Upper lobe of right lung (tissue), 1 donor: ENCODE measurements at regions not wholly inside any gene's neighbourhood (a gene's known extent, or its start where the extent isn't known, plus 50 kb on each side); places are given as distances from the start of the nearest gene placed in this dataset.

Experiments
- ATAC-seq: fragments of 200-7000 bp; cut with Tn5 transposase; one replicate; pipeline ENCODE4 v1.9.1; 2020; ENCODE audit warnings: mild to moderate bottlenecking, moderate library complexity
- DNase-seq: peaks from one replicate; pipeline ENCODE4 v3.0.0-alpha.2; 2020
- H3K27ac ChIP-seq: fragments of 200-600 bp; one replicate; pipeline ENCODE4 v1.8.0; 2022
- H3K27me3 ChIP-seq: fragments of 200-600 bp; one replicate; pipeline ENCODE4 v1.8.0; 2022; ENCODE audit warnings: mild to moderate bottlenecking
- H3K36me3 ChIP-seq: fragments of 200-600 bp; one replicate; pipeline ENCODE4 v1.8.0; 2022
- H3K4me1 ChIP-seq: fragments of 200-600 bp; one replicate; pipeline ENCODE4 v1.8.0; 2022
- H3K4me3 ChIP-seq: fragments of 200-600 bp; one replicate; pipeline ENCODE4 v1.8.0; 2022; ENCODE audit warnings: mild to moderate bottlenecking
- H3K9me3 ChIP-seq: fragments of 200-600 bp; one replicate; pipeline ENCODE4 v1.8.0; 2022
- CTCF ChIP-seq: fragments of 200-600 bp; IDR thresholded peaks from one replicate; pipeline ENCODE4 v1.8.0; 2022; ENCODE audit warnings: antibody characterized with exemption
- intact Hi-C: fragments of 100-400 bp; cut with DNase I; formaldehyde crosslinking; loops from one replicate; pipeline ENCODE4 v1.11.0; 2022
- donor health status: DM: no; HTN: yes; CAD: no; lungs with severe emphysema.

GRCh38 chr22:47967831-47968230 lies 1205.4 kb downstream of the TBC1D22A start:
- Histone ChIP-seq H3K4me1 (no peaks in the 10 kb centered on the region), H3K9me3 (no peaks in the 10 kb centered on the region), H3K36me3 (no peaks in the 10 kb centered on the region), H3K4me3 (no peak overlapping the region), H3K27me3 (no peaks in the 10 kb centered on the region), H3K27ac (no peak overlapping the region)
- DNase-seq (no peak), ATAC-seq (no peak)
- TF ChIP-seq CTCF, result no peak
- intact Hi-C loops, result no loop called here

GRCh38 chr22:47966316-47966715 lies 1203.9 kb downstream of the TBC1D22A start:
- no peak for TF ChIP-seq CTCF
- ATAC-seq, result no peak
- no peak for DNase-seq
- Histone ChIP-seq H3K27ac (no peak overlapping the region), H3K27me3 (no peaks in the 10 kb centered on the region), H3K9me3 (no peaks in the 10 kb centered on the region), H3K4me3 (no peak overlapping the region), H3K36me3 (no peaks in the 10 kb centered on the region), H3K4me1 (no peaks in the 10 kb centered on the region)
- intact Hi-C loops, result no loop called here

- Histone ChIP-seq H3K27ac (no peak overlapping the region), H3K27me3 (no peaks in the 10 kb centered on the region), H3K36me3 (no peaks in the 10 kb centered on the region), H3K4me1 (no peaks in the 10 kb centered on the region), H3K9me3 (no peaks in the 10 kb centered on the region), H3K4me3 (no peak overlapping the region)
- intact Hi-C loops, result no loop called here
- DNase-seq, result no peak
- no peak for TF ChIP-seq CTCF
- ATAC-seq, result no peak
Observed at GRCh38 chr22:47965896-47966295, 1203.4 kb downstream of the TBC1D22A start.

GRCh38 chr22:47965066-47965465 lies 1202.6 kb downstream of the TBC1D22A start:
- TF ChIP-seq CTCF, result no peak
- intact Hi-C loops, result no loop called here
- no peaks in the 10 kb centered on the region for H3K4me1 ChIP-seq
- no peaks in the 10 kb centered on the region for H3K36me3 ChIP-seq
- DNase-seq (no peak), ATAC-seq (no peak)
- no peak overlapping the region for H3K4me3 ChIP-seq
- no peaks in the 10 kb centered on the region for H3K27me3 ChIP-seq
- no peaks in the 10 kb centered on the region for H3K9me3 ChIP-seq
- no peak overlapping the region for H3K27ac ChIP-seq

GRCh38 chr22:47963660-47964059 lies 1201.2 kb downstream of the TBC1D22A start:
- no peaks in the 10 kb centered on the region for H3K36me3 ChIP-seq
- no peak overlapping the region for H3K27ac ChIP-seq
- ATAC-seq, result no peak
- peaks cover 6% of the 10 kb centered on the region for H3K9me3 ChIP-seq
- TF ChIP-seq CTCF, result no peak
- no peaks in the 10 kb centered on the region for H3K4me1 ChIP-seq
- H3K4me3 ChIP-seq, result no peak overlapping the region
- intact Hi-C loops, result no loop called here
- DNase-seq, result no peak
- no peaks in the 10 kb centered on the region for H3K27me3 ChIP-seq

GRCh38 chr22:47957649-47958048 lies 1195.2 kb downstream of the TBC1D22A start:
- Histone ChIP-seq H3K4me3 (no peak overlapping the region), H3K36me3 (no peaks in the 10 kb centered on the region), H3K27ac (no peak overlapping the region), H3K9me3 (peaks cover 15% of the 10 kb centered on the region), H3K27me3 (peaks cover 2% of the 10 kb centered on the region), H3K4me1 (no peaks in the 10 kb centered on the region)
- no peak for ATAC-seq
- DNase-seq, result no peak
- intact Hi-C loops, result no loop called here
- TF ChIP-seq CTCF, result no peak
